Upper lobe of left lung (tissue), 4 donors: ENCODE measurements at regions not wholly inside any gene's neighbourhood (a gene's known extent, or its start where the extent isn't known, plus 50 kb on each side); places are given as distances from the start of the nearest gene placed in this dataset.
"Not testable (repeated sequence)": the region's sequence is repeated elsewhere in the genome, so short reads cannot be mapped to it uniquely, and the experiment has no call there.

Experiments used
- EP300 ChIP-seq, 4 donors: sonication (generic); formaldehyde crosslinking; IDR thresholded peaks; one replicate each; pipeline ENCODE4 v1.5.1; 2017; ENCODE audit warnings: antibody characterized with exemption in 4 of 4, control low read depth in 2 of 4
- POLR2A ChIP-seq, 4 donors: fragments of 450-650 bp; IDR thresholded peaks; one replicate each; pipeline ENCODE4 v1.5.1; 2016 to 2017; ENCODE audit warnings: antibody characterized with exemption in 4 of 4, mild to moderate bottlenecking in 2 of 4
- POLR2AphosphoS5 ChIP-seq, 2 donors: sonication (generic); formaldehyde crosslinking; IDR thresholded peaks; one replicate each; pipeline ENCODE4 v1.5.1; 2017; ENCODE audit warnings: antibody characterized with exemption in 2 of 2
- TF ChIP-seq, protein P1 (sequence below), 6 experiments: fragments of 450-650 bp in 4 of 6; fragments of 200-600 bp in 2 of 6; sonication (generic) in 2 of 6; IDR thresholded peaks; one replicate each; pipeline ENCODE4 v1.5.1; 2016 to 2019; ENCODE audit warnings: antibody characterized with exemption in 6 of 6

DNA sequence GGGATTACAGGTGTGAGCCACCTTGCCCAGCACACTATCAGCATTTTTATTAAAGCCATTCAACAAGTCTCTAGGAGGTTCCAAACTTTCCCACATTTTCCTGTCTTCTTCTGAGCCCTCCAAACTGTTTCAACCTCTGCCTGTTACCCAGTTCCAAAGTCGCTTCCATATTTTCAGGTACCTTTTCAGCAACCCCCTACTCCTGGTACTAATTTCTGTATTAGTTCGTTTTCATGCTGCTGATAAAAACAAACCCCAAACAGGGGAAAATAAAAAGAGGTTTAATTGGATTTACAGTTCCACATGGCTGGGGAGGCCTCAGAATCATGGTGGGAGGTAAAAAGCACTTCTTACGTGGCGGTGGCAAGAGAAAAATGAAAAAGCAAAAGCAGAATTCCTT lies 81.2 kb upstream of the GRIP1 start:
- TF ChIP-seq, protein P1, sequence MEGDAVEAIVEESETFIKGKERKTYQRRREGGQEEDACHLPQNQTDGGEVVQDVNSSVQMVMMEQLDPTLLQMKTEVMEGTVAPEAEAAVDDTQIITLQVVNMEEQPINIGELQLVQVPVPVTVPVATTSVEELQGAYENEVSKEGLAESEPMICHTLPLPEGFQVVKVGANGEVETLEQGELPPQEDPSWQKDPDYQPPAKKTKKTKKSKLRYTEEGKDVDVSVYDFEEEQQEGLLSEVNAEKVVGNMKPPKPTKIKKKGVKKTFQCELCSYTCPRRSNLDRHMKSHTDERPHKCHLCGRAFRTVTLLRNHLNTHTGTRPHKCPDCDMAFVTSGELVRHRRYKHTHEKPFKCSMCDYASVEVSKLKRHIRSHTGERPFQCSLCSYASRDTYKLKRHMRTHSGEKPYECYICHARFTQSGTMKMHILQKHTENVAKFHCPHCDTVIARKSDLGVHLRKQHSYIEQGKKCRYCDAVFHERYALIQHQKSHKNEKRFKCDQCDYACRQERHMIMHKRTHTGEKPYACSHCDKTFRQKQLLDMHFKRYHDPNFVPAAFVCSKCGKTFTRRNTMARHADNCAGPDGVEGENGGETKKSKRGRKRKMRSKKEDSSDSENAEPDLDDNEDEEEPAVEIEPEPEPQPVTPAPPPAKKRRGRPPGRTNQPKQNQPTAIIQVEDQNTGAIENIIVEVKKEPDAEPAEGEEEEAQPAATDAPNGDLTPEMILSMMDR (IDR thresholded peaks at IDR 0.05): not testable (repeated sequence)
- not testable (repeated sequence) for TF ChIP-seq POLR2AphosphoS5, POLR2A, EP300 (IDR thresholded peaks at IDR 0.05)
